H9 (cell line): ENCODE measurements at regions not wholly inside any gene's neighbourhood (a gene's known extent, or its start where the extent isn't known, plus 50 kb on each side); places are given as distances from the start of the nearest gene placed in this dataset.

ENCODE experiments used
- DNase-seq: peaks from one replicate; pipeline ENCODE4 v3.0.0-alpha.2; 2017
- H2AFZ ChIP-seq: one replicate; pipeline ENCODE4 v1.6.1; 2013; ENCODE audit warnings: mild to moderate bottlenecking, low read length, control low read depth, moderate library complexity
- H2AK5ac ChIP-seq: 2 replicates; pipeline ENCODE4 v1.6.1; 2013; ENCODE audit warnings: low read length, control low read depth, mixed read lengths; ENCODE audit not compliant: insufficient read length
- H2BK120ac ChIP-seq: one replicate; pipeline ENCODE4 v1.6.1; 2013; ENCODE audit warnings: low read depth, mild to moderate bottlenecking, low read length, control low read depth, inconsistent platforms; ENCODE audit not compliant: poor library complexity, severe bottlenecking
- H2BK12ac ChIP-seq: 2 replicates; pipeline ENCODE4 v1.6.1; 2013; ENCODE audit warnings: low read length, control low read depth, mixed read lengths, low read depth; ENCODE audit not compliant: insufficient read length
- H2BK15ac ChIP-seq: 2 replicates; pipeline ENCODE4 v1.6.1; 2013; ENCODE audit warnings: low read depth, low read length, control low read depth
- H2BK20ac ChIP-seq: one replicate; pipeline ENCODE4 v1.6.1; 2013; ENCODE audit warnings: low read depth, mild to moderate bottlenecking, low read length, control low read depth, inconsistent platforms; ENCODE audit not compliant: poor library complexity, severe bottlenecking
- H2BK5ac ChIP-seq: 2 replicates; pipeline ENCODE4 v1.6.1; 2013; ENCODE audit warnings: low read length, control low read depth, mixed read lengths; ENCODE audit not compliant: insufficient read length
- H3K14ac ChIP-seq: 2 replicates; pipeline ENCODE4 v1.6.1; 2013; ENCODE audit warnings: low read length, control low read depth; ENCODE audit not compliant: insufficient read depth
- H3K18ac ChIP-seq: 2 replicates; pipeline ENCODE4 v1.6.1; 2013; ENCODE audit warnings: low read depth, mild to moderate bottlenecking, mixed read lengths, low read length, control low read depth; ENCODE audit not compliant: insufficient read length
- H3K23ac ChIP-seq: 2 replicates; pipeline ENCODE4 v1.6.1; 2013; ENCODE audit warnings: low read length, control low read depth, mixed read lengths, low read depth; ENCODE audit not compliant: insufficient read length
- H3K23me2 ChIP-seq: 2 replicates; pipeline ENCODE4 v1.6.1; 2013; ENCODE audit warnings: low read depth, mild to moderate bottlenecking, mixed read lengths, low read length, control low read depth; ENCODE audit not compliant: insufficient read length, poor library complexity, severe bottlenecking
- H3K27ac ChIP-seq: 2 replicates; pipeline ENCODE4 v1.5.1; 2013; ENCODE audit warnings: low read length, control low read depth, mixed read lengths, low read depth; ENCODE audit not compliant: insufficient read length
- H3K27me3 ChIP-seq: 2 replicates; pipeline ENCODE4 v1.6.1; 2013; ENCODE audit warnings: low read length, control low read depth, inconsistent platforms; ENCODE audit not compliant: insufficient read depth
- H3K4ac ChIP-seq: 2 replicates; pipeline ENCODE4 v1.6.1; 2013; ENCODE audit warnings: low read depth, mild to moderate bottlenecking, control low read depth, inconsistent platforms, low read length, moderate library complexity
- H3K4me1 ChIP-seq: 2 replicates; pipeline ENCODE4 v1.6.1; 2013; ENCODE audit warnings: low read length, control low read depth, inconsistent platforms; ENCODE audit not compliant: insufficient read depth
- H3K4me2 ChIP-seq: 2 replicates; pipeline ENCODE4 v1.6.1; 2013; ENCODE audit warnings: low read length, control low read depth, mixed read lengths; ENCODE audit not compliant: insufficient read length, insufficient read depth
- H3K56ac ChIP-seq: 2 replicates; pipeline ENCODE4 v1.6.1; 2013; ENCODE audit warnings: low read depth, mild to moderate bottlenecking, mixed read lengths, low read length, control low read depth; ENCODE audit not compliant: insufficient read length
- H3K79me1 ChIP-seq: 2 replicates; pipeline ENCODE4 v1.6.1; 2013; ENCODE audit warnings: low read depth, mild to moderate bottlenecking, moderate library complexity, low read length, control low read depth, inconsistent platforms; ENCODE audit not compliant: insufficient read depth, poor library complexity, severe bottlenecking
- H3K79me2 ChIP-seq: 2 replicates; pipeline ENCODE4 v1.6.1; 2013; ENCODE audit warnings: low read length, control low read depth, inconsistent platforms; ENCODE audit not compliant: insufficient read depth
- H3K9ac ChIP-seq: 2 replicates; pipeline ENCODE4 v1.6.1; 2013; ENCODE audit warnings: low read length, control low read depth, mixed read lengths; ENCODE audit not compliant: insufficient read length; ENCODE audit errors: extremely low read depth
- H3K9me3 ChIP-seq: one replicate; pipeline ENCODE4 v1.6.1; 2013; ENCODE audit warnings: low read depth, low read length, inconsistent platforms; ENCODE audit not compliant: control insufficient read depth
- H3T11ph ChIP-seq: one replicate; pipeline ENCODE4 v1.6.1; 2013; ENCODE audit warnings: mild to moderate bottlenecking, low read length, control low read depth, inconsistent platforms
- H4K20me1 ChIP-seq: one replicate; pipeline ENCODE4 v1.6.1; 2013; ENCODE audit not compliant: control insufficient read depth, insufficient read length, insufficient read depth
- H4K5ac ChIP-seq: 2 replicates; pipeline ENCODE4 v1.6.1; 2013; ENCODE audit warnings: low read depth, mild to moderate bottlenecking, mixed read lengths, low read length, control low read depth; ENCODE audit not compliant: insufficient read length
- H4K8ac ChIP-seq: replicated peaks from 2 replicates; pipeline ENCODE4 v1.6.1; 2013; ENCODE audit warnings: low read length, control low read depth, mixed read lengths, low read depth; ENCODE audit not compliant: insufficient read length
- H4K91ac ChIP-seq: 2 replicates; pipeline ENCODE4 v1.6.1; 2013; ENCODE audit warnings: low read depth, mild to moderate bottlenecking, moderate library complexity, mixed read lengths, low read length, control low read depth; ENCODE audit not compliant: insufficient read length
- H3K27ac Mint-ChIP-seq, 3 experiments: 2 replicates in 2 of 3; 3 replicates in 1 of 3; pipeline ENCODE4 v1.8.0; 2020 to 2021; ENCODE audit warnings: mixed read lengths in 3 of 3, mild to moderate bottlenecking in 1 of 3, moderate library complexity in 1 of 3
- H3K27me3 Mint-ChIP-seq: 2 replicates; pipeline ENCODE4 v1.8.0; 2021; ENCODE audit warnings: low read depth, mild to moderate bottlenecking, moderate library complexity, mixed read lengths
- H3K36me3 Mint-ChIP-seq, 3 experiments: 2 replicates in 2 of 3; 3 replicates in 1 of 3; pipeline ENCODE4 v1.8.0; 2020 to 2021; ENCODE audit warnings: low read depth in 3 of 3, mixed read lengths in 3 of 3; ENCODE audit not compliant: insufficient read depth in 1 of 3
- H3K4me1 Mint-ChIP-seq, 2 experiments: 2 replicates each; pipeline ENCODE4 v1.8.0; 2020; ENCODE audit warnings: mixed read lengths in 2 of 2
- H3K4me3 Mint-ChIP-seq, 2 experiments: 2 replicates in 1 of 2; 3 replicates in 1 of 2; pipeline ENCODE4 v1.8.0; 2020 to 2021; ENCODE audit warnings: mild to moderate bottlenecking in 2 of 2, mixed read lengths in 2 of 2, moderate library complexity in 1 of 2
- H3K9me3 Mint-ChIP-seq, 2 experiments: 2 replicates in 1 of 2; 3 replicates in 1 of 2; pipeline ENCODE4 v1.8.0; 2020; ENCODE audit warnings: mild to moderate bottlenecking in 2 of 2, mixed read lengths in 2 of 2, moderate library complexity in 1 of 2
- WGBS: extraction: QIAGEN DNeasy Blood & Tissue Kit; methylation state at CpG from one replicate; pipeline ENCODE4 v1.1.7; 2013; ENCODE audit warnings: missing lambda C conversion rate, low lambda C conversion rate, mixed read lengths; ENCODE audit not compliant: insufficient read length; ENCODE audit errors: extremely low coverage; 5-methylcytosine and 5-hydroxymethylcytosine counted together
- TF ChIP-seq, protein P1 (sequence below): fragments of 200-600 bp; sonication (generic); conservative IDR thresholded peaks from 3 replicates; pipeline ENCODE4 v1.8.0; 2021; ENCODE audit warnings: antibody characterized with exemption, mild to moderate bottlenecking

DNA sequence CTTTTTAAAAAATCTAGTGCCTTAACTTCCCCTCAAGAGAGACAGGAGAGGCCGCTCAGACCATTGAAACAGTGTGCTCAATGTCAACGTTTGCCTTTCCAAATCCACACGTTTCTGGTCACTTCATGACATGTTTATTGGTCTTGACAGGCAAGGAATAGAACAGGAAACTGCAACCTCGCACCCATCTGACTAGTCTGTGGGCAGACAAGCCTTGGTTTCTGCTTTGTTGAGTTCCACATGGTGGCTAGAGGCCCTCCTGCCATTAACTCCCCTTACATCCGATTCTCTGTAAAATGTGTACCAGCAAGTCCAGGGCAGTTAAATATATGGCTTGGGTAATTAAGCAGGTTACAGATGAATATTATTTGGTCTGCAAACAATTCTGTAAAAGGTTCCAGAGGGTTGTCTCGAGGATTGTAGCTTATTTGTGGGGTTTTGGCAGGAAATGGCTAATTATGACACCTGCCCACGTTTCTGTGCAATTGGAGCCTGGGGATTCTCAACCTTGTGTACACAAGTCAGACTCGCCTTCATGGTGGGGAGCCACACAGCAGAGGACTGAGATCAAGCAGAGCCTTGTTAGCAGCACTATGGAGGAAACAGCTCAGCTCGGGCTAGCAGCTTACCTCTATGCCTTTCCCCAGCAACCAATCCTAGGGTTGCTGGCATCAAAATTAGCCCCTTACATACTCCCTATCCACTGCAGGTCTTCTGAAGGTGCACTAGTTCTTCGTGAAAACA lies 317.5 kb upstream of the IGF1R start:
- TF ChIP-seq, protein P1, sequence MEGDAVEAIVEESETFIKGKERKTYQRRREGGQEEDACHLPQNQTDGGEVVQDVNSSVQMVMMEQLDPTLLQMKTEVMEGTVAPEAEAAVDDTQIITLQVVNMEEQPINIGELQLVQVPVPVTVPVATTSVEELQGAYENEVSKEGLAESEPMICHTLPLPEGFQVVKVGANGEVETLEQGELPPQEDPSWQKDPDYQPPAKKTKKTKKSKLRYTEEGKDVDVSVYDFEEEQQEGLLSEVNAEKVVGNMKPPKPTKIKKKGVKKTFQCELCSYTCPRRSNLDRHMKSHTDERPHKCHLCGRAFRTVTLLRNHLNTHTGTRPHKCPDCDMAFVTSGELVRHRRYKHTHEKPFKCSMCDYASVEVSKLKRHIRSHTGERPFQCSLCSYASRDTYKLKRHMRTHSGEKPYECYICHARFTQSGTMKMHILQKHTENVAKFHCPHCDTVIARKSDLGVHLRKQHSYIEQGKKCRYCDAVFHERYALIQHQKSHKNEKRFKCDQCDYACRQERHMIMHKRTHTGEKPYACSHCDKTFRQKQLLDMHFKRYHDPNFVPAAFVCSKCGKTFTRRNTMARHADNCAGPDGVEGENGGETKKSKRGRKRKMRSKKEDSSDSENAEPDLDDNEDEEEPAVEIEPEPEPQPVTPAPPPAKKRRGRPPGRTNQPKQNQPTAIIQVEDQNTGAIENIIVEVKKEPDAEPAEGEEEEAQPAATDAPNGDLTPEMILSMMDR = no peak
- no peaks in the 10 kb centered on the region for H3K79me1 ChIP-seq
- H2BK20ac ChIP-seq = no peak overlapping the region
- H2BK12ac ChIP-seq = no peak overlapping the region
- no CpG with 5 or more reads among the region's 10 CpGs for WGBS
- H3K23ac ChIP-seq = no peak overlapping the region
- no peak for DNase-seq
- H2AFZ ChIP-seq = no peak overlapping the region
- no peak overlapping the region for H3K18ac ChIP-seq
- no peak overlapping the region for H3K9ac ChIP-seq
- no peak overlapping the region for H4K91ac ChIP-seq
- H3K4me3 Mint-ChIP-seq = no peak overlapping the region
- peaks cover under 1% of the 10 kb centered on the region for H3K9me3 ChIP-seq
- no peaks in the 10 kb centered on the region for H3K79me2 ChIP-seq
- H3K23me2 ChIP-seq = no peaks in the 10 kb centered on the region
- no peaks in the 10 kb centered on the region for H4K20me1 ChIP-seq
- no peak overlapping the region for H2BK15ac ChIP-seq
- H2BK5ac ChIP-seq = no peak overlapping the region
- no peak overlapping the region for H4K8ac ChIP-seq
- peaks cover 4 to 11% of the 10 kb centered on the region in 2 experiments; a peak in 4 of 5 replicates for H3K9me3 Mint-ChIP-seq
- peaks cover 12 to 13% of the 10 kb centered on the region in 2 experiments for H3K4me1 Mint-ChIP-seq
- H2BK120ac ChIP-seq = no peak overlapping the region
- H3K14ac ChIP-seq = no peak overlapping the region
- no peak overlapping the region for H3K4me2 ChIP-seq
- no peaks in the 10 kb centered on the region for H3K27me3 ChIP-seq
- H2AK5ac ChIP-seq = no peak overlapping the region
- H3K4me1 ChIP-seq = no peaks in the 10 kb centered on the region
- H3K36me3 Mint-ChIP-seq = peaks cover 0 to 6% (median under 1%) of the 10 kb centered on the region in 3 experiments; a peak in 3 of 7 replicates
- H3K4ac ChIP-seq = no peak overlapping the region
- no peak overlapping the region for H3T11ph ChIP-seq
- H4K5ac ChIP-seq = no peak overlapping the region
- no peak overlapping the region for H3K56ac ChIP-seq
- no peak overlapping the region for H3K27ac Mint-ChIP-seq
- H3K27me3 Mint-ChIP-seq = no peaks in the 10 kb centered on the region
- H3K27ac ChIP-seq = no peak overlapping the region
